Activated naive CD8-positive, alpha-beta T cell treated with anti-CD3 and anti-CD28 coated beads, Interleukin-2, amount 50 U/mL, for 16 hours (primary cell): ENCODE measurements at regions not wholly inside any gene's neighbourhood (a gene's known extent, or its start where the extent isn't known, plus 50 kb on each side); places are given as distances from the start of the nearest gene placed in this dataset.

Source experiments
- DNase-seq: peaks from one replicate; pipeline ENCODE4 v3.0.0-alpha.2; 2020; ENCODE audit warnings: low read depth, low spot score

DNA sequence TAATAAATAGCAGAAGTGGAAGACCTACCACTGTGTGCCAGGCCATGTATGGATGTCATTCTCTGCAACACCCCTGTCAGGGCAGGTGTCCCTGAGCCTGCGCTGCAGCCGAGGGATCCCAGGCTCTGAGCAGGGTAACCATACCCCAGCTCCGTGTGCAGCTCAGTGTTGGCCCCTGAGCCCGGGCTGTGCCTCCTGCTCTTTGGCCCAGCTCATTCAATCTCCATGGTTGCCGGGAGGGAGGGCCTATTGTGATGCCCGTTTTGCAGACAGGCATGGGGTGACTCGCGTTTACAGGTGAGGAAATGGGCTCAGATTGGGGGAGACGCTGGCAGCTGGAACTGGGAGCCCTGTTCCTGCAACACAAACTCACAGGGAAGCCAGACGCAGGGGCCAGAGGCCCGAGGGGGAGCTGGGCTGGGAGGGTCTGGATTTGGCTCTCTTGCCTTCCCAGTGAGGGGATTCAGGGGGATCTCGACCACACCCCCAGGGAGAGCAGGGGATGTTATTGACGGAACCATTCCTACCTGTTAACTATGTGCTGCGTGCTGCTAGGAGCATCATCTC lies 190.5 kb downstream of the IRF8 start:
- no peak for DNase-seq

DNA sequence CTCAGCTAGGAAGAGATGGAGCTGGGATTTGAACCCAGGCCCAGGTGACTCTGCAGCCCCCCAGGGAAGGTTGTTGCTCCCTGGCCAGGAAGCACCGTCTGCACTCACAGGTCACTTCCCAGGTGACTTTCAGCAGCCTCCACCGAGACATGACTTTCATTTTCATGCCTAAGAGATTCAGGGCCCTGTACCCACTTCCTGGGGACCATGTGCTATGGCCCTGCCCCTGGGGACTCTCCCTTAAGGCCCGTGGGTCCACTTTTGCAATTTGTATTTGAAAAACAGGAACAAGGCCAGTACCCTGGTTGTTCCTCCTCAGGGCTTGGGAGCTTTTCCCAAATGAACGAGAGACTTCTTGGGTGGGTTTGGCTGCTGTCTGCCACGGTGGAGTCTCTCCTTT lies 191.0 kb downstream of the IRF8 start:
- no peak for DNase-seq

DNA sequence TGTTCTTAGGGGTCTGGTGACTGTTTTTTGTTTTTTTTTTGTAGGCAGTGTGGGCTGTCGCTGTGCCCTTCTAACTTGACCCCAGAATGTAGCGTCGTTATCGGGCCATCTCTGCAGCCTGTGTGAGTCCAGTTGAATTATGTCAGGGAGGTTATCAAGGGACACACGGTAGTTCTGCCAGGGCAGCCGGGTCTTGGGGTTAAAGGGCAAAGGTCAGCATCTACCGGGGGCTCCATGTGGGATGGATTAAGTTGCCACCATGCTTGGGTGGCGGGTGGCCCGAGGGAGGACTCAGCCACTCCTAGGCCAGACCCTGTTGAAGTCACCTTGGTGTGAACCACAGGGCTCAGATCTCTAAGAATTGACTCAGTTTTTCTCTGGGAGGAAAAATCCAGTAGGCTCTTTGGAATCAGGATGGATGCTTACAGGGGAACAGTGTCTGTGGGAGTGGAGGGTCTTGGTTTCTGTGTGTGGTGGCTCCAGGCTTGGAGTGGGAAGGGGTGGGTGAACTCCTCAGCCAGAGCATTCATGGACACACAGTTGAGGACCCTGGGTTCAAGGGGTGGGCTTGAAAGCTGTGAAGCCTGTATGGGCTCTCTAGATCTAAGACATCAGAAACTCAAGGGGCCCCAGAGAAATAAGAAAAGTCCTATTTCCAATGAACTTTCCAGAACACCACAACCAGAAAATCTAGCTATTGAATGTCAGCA lies 191.7 kb downstream of the IRF8 start:
- DNase-seq: no peak

DNA sequence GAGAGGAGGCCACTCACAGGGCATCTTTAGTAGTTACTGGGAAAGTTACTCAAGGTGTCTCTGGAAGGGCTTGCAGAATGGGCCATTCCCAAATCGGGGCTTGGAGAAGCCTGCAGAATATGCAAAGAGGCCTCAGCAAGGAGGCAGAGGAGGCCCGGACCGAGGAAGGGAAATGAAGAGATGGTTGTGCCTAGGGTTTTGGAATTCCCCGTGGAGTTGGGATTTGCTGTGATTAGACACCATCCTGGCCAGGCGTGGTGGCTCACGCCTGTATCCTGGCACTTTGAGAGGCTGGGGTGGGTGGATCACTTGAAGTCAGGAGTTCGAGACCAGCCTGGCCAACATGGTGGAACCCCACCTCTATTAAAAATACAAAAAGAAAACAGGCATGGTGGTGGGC lies 193.0 kb downstream of the IRF8 start:
- DNase-seq: no peak

DNA sequence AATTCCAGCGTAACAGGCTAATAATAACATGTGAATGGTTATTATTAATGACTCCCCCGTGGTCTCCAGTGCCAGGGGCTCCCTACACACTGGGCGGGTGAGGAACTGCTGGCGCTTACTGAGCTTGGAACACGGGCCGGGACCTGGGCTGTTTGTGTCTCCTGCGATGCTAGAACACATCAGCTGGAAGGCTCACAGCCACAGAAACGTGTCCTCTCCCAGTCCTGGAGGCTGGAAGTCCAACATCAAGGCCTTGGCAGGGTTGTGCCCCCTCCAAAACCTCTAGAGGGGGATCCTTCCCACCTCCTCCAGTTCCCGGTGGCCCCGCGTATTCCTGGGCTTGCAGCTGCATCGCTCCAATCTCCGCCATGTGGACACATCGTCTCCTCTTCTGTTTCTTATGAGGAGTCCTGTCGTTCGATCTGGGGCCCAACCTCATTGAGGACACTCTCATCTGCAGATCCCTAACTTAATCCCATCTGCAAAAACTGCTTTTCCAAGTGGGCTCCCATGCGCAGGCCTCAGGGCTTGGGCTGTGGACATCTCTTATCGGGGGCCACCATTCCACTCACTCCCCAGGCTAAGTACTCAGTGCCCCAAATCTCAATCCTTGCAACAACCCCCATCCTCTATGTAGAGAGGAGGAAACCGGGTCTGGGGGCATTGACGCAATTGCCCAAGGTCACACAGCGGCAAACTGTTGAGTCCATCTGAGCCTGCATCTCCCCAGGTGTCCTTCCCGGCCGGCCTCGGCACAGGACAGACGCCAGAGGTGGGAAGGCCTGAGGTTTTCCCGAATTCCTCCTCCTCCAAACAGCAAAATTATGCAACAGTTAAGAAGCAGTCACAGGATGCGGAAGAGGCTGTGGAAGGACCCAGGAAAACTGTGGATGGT lies 193.9 kb downstream of the IRF8 start:
- DNase-seq: no peak

DNA sequence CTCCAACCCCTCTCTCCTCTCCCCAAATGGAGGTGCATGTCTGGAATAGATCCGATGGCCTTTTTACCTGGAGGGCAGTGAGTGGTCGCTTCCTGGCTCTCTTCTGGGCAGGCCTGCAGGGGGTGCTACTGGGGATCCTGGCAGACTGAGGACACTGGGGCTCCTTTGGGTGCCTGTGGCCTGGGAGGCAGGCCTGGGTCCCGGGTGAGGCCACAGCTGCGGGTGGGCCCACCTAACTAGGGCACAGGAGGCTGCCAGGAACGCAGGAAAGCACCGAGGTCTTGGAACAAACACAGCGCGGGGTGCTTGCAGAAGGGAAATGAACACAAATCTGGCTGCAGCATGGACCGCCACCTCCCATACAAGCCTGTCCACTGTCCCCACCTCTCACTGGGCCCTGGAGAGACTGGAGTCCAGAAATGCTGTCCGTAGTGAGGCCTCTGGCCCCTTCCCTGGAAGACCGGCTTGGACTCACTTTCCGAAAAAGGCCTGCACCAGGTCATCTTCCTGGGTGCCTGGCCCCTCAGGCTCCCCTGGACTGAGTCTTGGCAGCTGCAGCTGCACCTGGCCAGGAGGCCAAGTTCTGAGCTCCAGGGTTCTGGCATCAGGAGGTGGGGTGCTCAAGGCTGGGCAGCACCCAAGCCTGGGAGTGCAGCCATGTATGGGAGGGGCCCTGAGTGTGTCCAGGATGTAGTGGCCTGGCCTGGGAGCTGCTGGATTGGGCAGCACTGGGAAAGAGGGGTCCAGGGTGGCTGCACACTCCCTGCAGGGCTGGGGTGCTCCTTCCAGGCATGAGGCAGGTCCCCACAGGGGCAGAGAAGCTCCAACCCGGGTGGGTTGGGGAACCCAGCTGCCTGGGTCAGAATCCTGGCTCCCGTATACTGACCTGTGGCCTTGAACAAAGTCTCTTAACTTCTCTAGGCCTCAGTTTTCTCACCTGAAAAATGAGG lies 195.1 kb downstream of the IRF8 start:
- DNase-seq: no peak

DNA sequence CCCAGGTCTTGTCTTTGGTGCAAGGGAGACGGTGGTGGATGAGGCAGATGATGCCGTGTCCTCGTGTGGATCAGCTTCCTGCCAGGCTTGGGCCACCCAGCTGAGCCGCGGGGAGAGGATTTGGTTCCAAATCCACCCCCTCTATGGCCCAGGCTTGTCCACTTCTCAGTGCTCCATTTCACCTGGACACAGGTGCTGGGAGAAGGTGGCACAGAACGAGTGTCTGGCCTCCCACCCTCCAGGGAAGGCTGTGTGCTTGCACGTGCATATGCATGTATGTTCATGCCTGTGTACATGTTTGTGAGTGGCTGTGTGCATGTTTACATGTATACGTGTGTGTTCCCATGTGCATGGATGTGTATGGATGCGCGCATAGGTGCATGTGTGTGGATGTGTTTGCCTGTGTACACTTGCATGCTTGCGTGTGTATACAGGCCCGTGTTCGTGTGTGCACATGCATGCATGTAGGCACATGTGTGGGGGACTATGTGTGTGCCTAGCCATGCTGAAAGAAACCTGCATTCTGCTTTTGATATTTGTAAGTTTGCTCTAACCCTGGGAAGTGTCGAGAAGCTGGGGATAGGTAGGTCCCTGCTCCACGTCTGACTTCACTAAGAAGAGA lies 196.3 kb downstream of the IRF8 start:
- DNase-seq: no peak

DNA sequence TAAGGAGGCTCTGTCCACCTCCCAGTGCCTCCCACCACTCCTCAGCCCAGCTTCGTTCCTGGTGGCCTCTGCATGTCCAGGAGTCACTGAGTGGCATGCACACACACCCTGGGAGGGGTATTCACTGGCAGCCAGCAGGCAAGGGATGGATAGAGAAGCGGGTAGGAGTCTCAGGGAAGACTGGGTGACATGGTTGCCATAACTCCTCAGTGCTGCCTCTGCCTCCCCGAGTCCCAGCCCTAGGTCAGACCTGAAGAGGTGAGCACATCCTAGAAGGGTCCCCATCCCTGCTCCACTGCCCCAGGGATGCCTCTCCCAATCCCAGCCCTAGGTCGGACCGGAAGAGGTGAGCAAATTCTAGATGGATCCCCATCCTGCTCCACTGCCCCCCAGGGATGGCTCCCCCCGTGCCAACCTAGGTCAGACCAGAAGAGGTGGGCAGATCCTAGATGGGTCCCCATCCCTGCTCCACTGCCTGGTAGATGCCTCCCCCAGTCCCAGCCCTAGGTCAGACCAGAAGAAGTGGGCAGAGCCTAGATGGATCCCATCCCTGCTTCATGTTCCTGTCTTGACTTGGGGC lies 197.0 kb downstream of the IRF8 start:
- no peak for DNase-seq

DNA sequence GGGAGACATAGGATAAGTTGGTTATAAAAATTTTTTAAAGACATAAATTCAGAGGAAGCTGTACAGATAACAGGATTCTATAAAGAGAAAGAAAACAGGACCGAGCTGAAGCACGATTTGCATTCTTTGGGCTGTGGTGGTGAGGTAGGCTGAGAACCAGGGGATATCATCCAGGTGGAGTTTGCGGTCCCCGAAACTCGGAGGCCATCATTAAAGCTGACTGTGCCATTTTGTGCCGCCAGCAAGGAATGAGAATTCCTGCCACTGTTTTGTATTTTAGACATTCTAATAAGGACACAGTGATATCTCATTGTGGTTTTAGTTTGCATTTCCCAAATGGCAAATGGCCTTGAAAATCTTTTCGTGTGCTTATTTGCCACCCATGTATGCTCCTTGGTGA lies 197.9 kb downstream of the IRF8 start:
- no peak for DNase-seq

DNA sequence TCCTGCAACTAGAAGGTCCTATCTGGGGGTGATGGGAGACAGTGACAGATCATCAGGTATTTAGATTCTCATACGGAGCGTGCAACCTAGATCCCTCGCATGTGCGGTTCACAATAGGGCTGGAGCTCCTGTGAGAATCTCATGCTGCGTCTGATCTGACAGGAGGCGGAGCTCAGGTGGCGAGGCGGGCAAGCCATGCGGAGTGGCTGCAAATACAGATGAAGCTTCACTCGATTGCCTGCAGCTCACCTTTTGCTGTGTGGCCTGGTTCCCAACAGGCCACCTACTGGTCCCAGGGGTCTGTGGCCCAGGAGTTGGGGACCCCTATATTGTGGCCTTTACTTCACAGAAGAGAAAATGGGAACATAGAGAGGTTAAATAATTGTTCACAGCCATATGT lies 200.4 kb downstream of the IRF8 start:
- no peak for DNase-seq

DNA sequence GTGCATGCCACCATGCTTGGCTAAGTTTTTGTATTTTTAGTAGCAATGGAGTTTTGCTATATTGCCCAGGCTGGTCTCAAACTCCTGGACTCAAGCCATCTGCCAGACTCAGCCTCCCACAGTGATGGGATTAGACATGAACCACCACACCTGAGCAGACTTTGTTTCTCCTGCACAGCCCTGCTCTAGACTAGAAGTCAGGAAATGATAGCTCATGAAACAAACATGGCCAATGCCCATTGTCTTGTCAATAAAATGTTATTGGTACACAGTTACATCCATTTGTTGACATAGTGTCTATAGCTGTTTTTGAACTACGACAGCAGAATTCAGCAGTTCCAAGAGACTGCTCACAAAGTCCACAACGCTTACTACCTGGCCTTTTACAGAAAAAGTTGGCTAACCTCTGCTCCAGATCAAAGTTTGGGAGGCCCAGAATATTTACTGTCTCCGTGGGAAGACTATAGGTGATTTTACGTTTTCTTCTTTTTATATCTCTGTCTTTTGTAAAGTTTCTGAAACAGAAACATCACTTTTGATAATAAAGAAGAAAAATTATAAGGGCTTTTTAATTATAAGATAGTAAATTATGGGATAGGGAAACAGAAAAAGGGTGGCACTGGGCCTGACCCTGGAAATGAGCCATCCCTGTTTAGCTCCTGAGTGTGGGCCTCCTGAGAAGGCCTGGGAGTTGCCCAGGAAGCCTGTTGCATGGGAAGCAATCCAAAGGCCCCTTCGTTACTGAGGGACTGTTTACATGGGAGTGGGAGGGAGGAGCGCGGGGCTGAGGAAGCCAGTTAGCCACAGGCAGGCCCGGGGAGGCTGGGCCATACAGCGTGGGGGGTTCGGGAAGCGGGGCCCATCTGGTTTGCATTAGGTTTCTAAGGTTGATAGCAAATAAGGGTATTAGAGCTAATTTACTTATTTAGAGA lies 201.5 kb downstream of the IRF8 start:
- DNase-seq: no peak

DNA sequence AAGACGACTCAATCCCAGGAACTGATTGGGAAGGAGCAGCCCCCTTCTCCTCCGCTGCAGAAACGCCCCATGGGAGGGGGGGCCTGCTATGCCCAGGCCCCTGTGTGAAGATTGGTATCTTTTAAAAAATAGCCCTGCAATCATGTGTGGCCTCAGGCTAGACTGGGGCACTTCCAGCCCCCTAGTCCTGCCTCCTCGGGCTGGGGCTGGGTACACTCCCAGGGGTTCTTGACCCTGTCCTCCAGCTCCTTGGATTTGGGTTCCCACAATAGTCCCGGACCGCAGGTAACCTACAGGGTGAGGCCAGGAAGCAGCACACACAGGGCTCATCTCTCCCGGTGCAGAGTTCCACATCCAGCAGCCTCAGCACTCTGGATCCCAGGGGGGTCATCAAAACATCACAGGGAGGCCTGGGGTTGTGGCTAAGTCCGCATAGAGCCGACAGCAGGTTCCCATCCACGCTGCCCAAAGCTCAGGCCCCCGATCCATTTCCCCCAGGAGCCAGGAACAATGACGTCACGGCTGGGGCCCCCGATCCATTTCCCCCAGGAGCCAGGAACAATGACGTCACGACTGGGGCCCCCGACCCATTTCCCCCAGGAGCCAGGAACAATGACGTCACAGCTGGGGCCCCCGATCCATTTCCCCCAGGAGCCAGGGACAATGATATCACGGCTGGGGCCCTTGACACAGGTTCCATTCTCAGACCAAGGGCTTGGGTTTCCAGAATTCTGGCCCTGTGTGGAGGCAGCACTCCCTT lies 202.4 kb downstream of the IRF8 start:
- DNase-seq: no peak

DNA sequence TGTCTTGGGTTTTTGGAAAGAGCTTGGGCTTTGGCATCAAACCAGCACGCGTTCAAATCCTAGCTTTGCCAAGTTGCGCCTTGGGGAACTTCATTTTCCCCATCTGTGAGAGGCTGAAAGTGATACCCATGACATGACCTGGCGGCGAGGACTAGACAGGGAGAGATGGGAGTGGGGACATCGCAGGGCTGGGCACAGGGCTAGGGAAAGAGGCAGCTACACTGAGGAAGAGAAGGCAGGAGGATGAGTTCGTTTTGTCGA lies 202.9 kb downstream of the IRF8 start:
- DNase-seq: no peak

DNA sequence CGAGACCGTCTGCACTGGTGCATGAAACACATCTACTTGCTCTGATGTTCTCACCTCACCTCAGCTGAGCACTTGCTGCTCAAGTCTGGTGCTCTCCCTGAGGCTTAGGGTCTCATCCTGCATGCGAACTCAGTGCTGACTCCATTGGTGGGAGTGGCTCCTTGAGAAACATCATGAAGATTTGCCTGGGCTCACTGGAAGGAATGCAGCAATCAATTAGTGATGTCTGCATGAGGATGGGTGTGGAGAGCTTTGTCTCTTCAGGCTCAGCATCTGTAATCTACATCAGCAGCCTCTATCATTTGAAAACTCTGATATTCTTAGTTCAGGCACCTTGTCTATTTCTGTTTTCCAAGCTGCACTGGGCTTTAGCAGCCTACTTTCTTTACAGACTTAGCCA lies 204.4 kb downstream of the IRF8 start:
- DNase-seq: no peak

DNA sequence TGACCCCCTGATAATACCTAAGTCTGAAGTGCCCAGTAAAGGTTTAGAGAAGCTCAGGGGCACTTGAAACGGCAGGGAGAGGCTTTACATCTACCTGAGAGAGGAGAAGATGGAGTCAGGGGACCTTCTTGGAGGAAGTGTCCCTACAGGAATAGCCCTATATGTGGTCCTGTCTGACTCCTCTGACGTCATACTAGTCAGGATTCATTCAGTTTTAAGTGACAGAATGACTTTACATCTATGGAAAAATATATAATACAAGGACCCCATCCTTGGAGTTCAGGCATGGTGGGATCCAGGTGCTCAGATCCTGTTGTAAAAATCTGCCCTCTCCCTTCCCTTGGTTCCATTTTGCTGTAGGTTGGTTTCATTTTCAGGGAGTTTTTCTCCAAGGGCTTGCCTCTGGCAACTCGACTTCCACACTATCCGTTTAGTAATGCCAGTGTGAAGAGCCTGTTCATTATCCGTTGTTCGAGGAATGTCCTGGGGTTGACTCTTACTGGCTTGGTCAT lies 205.6 kb downstream of the IRF8 start:
- no peak for DNase-seq

DNA sequence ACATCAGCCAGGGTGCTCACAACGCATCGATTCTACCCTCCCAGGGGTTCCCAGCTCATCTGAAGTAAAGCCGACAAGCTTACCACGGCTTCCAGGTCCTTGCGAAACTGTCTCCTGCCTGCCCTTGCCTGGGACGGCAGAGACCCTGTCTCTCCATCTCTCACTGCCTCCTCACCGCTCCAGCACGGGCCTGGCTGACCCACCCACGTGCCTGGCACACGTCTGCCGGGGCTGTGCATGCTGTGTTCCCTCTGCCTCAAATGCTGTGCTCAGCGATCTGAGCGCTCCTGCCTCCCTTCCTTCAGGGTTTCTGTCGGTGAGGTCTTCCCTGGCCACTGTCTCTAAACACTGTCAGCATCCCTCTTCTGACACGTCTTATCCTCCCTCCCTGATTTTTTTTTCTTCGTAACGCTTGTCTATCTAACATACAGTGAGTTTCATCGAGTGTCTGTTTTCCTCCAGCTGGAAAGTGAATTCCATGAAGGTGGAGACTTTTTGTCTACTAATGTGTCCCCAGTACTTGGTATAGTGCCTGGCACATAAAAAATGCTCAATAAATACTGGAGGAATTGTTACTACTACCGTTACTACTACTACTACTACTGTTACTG lies 208.4 kb downstream of the IRF8 start:
- no peak for DNase-seq

DNA sequence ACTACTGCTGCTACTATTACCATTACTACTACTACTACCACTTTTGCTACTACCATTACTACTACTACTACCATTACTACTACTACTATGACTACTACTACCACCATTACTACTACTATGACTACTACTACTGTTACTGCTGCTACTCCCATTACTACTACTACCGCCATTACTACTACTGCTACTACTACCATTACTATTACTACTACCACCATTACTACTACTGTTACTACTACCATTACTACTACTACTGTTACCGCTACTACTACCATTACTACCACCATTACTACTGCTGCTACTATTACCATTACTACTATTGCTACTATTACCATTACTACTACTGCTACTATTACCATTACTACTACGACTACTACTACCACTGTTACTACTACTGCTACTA lies 209.1 kb downstream of the IRF8 start:
- DNase-seq: no peak

DNA sequence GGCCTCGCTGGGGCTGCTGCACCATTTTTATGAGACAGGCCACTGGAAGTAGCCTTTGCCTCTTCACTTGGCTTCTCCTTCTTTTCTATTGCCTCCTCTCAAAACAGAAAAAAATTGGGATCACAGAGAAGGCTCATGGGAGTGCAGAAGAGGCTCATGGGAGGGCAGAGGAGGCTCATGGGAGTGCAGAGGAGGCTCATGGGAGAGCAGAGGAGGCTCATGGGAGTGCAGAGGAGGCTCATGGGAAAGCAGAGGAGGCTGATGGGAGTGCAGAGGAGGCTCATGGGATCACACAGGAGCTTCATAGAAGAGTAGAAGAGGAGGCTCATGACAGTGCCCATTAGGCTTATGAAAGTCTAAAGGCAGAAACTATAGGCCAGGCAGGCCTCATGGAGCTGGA lies 211.2 kb downstream of the IRF8 start:
- DNase-seq: no peak

DNA sequence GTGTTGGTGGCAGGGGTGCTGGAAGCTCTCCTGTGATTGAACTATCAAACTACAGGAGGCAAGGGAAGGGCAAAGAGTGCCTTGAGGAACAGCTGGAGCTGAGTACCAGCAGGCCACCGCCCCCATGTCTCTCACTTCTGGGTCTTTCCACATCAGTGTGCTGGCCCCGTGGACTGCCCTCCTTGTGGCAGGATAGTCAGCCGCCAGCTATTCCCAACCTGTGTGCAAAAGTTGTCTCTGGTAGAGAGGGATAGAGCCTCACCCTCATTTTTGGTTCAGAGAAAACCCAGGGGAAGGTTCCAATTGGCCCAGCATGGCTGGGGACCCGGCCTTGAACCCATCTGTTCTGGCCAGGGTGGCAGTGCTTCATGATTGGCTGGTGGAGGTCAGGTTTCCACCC lies 211.8 kb downstream of the IRF8 start:
- no peak for DNase-seq
